GM10266 (cell line): ENCODE measurements at regions not wholly inside any gene's neighbourhood (a gene's known extent, or its start where the extent isn't known, plus 50 kb on each side); places are given as distances from the start of the nearest gene placed in this dataset.

Experiments used
- DNase-seq: peaks from one replicate; pipeline ENCODE4 v3.0.0; 2012; ENCODE audit errors: extremely low spot score
- TF ChIP-seq, protein P1 (sequence below): IDR thresholded peaks from 2 replicates; pipeline ENCODE4 v1.5.1; 2012; ENCODE audit warnings: mild to moderate bottlenecking, low read depth; ENCODE audit not compliant: control insufficient read depth, insufficient read depth; ENCODE audit errors: missing control alignments

DNA sequence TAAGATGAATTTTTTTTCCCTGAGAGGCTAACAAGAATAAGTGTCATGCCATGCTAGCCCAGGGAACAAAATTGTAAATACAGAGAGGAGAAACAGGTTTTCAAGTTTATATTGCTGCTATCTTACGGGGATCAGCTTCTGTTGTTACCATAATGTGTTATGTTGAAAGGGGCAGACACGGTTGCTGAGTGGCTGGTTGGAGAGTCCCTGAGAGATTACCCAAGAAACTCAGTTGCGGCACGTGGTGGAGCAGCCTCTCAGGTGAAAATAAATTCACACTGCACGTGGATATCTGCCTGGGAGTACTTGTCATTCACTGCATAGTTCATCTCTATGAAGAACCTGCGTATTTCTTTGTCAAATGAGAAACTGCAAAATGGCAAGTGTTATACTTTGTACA lies 293.6 kb downstream of the TDRD3 start:
- DNase-seq: no peak
- TF ChIP-seq, protein P1, sequence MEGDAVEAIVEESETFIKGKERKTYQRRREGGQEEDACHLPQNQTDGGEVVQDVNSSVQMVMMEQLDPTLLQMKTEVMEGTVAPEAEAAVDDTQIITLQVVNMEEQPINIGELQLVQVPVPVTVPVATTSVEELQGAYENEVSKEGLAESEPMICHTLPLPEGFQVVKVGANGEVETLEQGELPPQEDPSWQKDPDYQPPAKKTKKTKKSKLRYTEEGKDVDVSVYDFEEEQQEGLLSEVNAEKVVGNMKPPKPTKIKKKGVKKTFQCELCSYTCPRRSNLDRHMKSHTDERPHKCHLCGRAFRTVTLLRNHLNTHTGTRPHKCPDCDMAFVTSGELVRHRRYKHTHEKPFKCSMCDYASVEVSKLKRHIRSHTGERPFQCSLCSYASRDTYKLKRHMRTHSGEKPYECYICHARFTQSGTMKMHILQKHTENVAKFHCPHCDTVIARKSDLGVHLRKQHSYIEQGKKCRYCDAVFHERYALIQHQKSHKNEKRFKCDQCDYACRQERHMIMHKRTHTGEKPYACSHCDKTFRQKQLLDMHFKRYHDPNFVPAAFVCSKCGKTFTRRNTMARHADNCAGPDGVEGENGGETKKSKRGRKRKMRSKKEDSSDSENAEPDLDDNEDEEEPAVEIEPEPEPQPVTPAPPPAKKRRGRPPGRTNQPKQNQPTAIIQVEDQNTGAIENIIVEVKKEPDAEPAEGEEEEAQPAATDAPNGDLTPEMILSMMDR: no peak

DNA sequence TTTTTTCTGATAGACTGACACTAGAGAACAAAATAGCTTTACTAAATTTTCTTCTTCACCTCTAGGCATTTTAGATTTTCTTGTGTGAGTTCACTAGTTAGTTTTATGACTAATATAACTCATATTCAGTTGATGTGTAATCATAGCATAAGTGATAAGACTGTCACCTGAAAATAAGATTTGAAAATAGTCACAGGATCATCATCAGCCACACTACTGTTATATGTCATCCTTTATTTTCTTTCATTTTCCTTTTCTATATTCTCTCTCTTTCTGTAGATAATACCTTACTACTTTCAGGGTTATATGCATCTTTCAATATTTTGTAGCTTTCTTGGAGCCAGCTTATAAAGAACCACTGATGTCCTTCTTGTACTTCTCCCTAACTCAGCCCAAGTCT lies 292.6 kb downstream of the TDRD3 start:
- DNase-seq: no peak
- TF ChIP-seq, protein P1: no peak

GRCh38 chr13:60689076-60689475 lies 292.1 kb downstream of the TDRD3 start:
- TF ChIP-seq, protein P1: no peak
- no peak for DNase-seq

DNA sequence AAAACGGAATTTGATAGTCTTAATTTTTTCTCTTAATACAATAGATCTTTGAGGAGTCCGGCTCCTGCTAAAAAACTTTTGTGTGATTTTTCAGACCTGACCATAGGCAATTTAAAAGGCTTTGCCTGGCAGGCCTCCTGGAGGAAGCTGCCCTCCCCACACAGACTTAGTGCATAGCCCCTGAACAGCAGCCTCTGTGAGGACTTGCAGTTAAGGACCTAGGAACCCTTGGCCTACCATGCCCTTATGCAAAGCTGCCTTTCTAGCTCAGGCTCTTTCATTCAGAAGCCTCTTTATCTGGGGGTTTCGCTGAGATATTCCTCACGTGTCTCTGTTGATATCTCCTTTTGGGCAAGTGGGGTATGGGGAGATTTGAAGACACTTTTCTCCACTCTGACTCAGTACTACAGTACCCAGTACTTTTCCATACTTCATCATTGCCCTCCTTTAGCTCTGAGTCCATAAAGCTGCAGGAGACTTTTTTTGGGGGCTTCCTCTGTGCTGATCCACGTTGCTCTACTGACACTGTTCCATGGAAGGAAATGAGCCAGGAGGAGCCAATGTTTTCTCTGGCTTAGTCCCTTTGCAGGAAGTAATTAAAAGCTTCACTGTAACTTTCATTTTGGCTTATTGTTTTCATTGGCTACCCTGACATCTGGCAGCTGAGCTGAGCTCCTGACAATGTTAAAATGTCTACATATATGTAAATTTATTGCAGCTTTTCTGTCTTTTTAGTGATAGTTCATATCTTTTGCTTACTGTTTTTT lies 283.1 kb downstream of the TDRD3 start:
- TF ChIP-seq, protein P1: no peak
- DNase-seq: no peak

GRCh38 chr13:60679131-60679530 lies 282.1 kb downstream of the TDRD3 start:
- TF ChIP-seq, protein P1: no peak
- DNase-seq: no peak

GRCh38 chr13:60671386-60671785 lies 274.4 kb downstream of the TDRD3 start:
- TF ChIP-seq, protein P1: no peak

GRCh38 chr13:60663788-60664187 lies 266.8 kb downstream of the TDRD3 start:
- DNase-seq: no peak
- TF ChIP-seq, protein P1: no peak

More at GRCh38 chr13:60671386-60671785, 274.4 kb downstream of the TDRD3 start:
- DNase-seq: no peak
